KMS-11 (cell line): ENCODE measurements at regions not wholly inside any gene's neighbourhood (a gene's known extent, or its start where the extent isn't known, plus 50 kb on each side); places are given as distances from the start of the nearest gene placed in this dataset.
"Not testable (repeated sequence)": the region's sequence is repeated elsewhere in the genome, so short reads cannot be mapped to it uniquely, and the experiment has no call there.

Experiments
- H2AFZ ChIP-seq: fragments of 200-600 bp; sonication (generic); 2 replicates; pipeline ENCODE4 v1.6.1; 2016; ENCODE audit warnings: antibody characterized with exemption, mixed run types, low read depth
- H3K27ac ChIP-seq: fragments of 200-600 bp; sonication (generic); 2 replicates; pipeline ENCODE4 v1.6.1; 2016; ENCODE audit warnings: mild to moderate bottlenecking, mixed run types
- H3K27me3 ChIP-seq: fragments of 200-600 bp; sonication (generic); 2 replicates; pipeline ENCODE4 v1.6.1; 2017; ENCODE audit warnings: mild to moderate bottlenecking, low read depth, mixed run types, moderate library complexity; ENCODE audit not compliant: insufficient read depth
- H3K36me3 ChIP-seq: fragments of 200-600 bp; sonication (generic); 2 replicates; pipeline ENCODE4 v1.6.1; 2017; ENCODE audit warnings: mild to moderate bottlenecking, mixed run types; ENCODE audit not compliant: insufficient read depth
- H3K4me1 ChIP-seq: fragments of 200-600 bp; sonication (generic); 2 replicates; pipeline ENCODE4 v1.6.1; 2016; ENCODE audit warnings: mild to moderate bottlenecking, low read depth, mixed run types; ENCODE audit not compliant: poor library complexity, severe bottlenecking
- H3K4me2 ChIP-seq: fragments of 200-600 bp; sonication (generic); 2 replicates; pipeline ENCODE4 v1.7.0; 2016; ENCODE audit warnings: mild to moderate bottlenecking, mixed run types
- H3K4me3 ChIP-seq: fragments of 200-600 bp; sonication (generic); IDR thresholded peaks from 2 replicates; pipeline ENCODE4 v1.6.1; 2017; ENCODE audit warnings: low read depth, low read length, mixed read lengths; ENCODE audit not compliant: insufficient read depth
- H3K79me2 ChIP-seq: fragments of 200-600 bp; sonication (generic); 2 replicates; pipeline ENCODE4 v1.6.1; 2016; ENCODE audit warnings: low read depth, mixed run types; ENCODE audit not compliant: insufficient read depth
- H3K9ac ChIP-seq: fragments of 200-600 bp; sonication (generic); 2 replicates; pipeline ENCODE4 v1.6.1; 2016; ENCODE audit warnings: mild to moderate bottlenecking, mixed run types
- H4K20me1 ChIP-seq: fragments of 200-600 bp; sonication (generic); 2 replicates; pipeline ENCODE4 v1.6.1; 2016; ENCODE audit warnings: mild to moderate bottlenecking, mixed run types; ENCODE audit not compliant: insufficient read depth
- CTCF ChIP-seq: fragments of 200-600 bp; sonication (generic); conservative IDR thresholded peaks from 2 replicates; pipeline ENCODE4 v1.6.1; 2017; ENCODE audit warnings: low read depth, mild to moderate bottlenecking, antibody characterized with exemption, low read length, moderate library complexity, mixed read lengths

DNA sequence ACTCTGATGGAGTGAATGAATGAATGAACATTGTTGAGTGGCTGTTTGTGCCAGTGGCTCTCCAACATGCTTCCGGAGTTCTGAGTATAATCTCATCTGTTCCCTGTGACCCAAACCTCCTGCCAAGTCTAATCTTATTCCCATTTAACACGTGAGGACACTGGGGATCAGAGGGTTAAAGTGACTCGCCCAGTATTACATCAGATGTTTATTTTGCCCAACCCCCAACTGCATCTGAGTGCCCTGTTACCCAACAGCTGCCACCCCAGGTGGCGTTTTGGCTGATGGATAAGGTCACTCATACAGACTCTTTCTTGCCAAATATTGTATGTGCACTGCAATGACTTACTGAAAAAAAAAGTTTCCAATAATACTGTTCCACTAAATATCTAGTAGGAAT is 210.9 kb downstream of the EXOC5 start:
- H3K4me3 ChIP-seq: no peak overlapping the region
- H3K9ac ChIP-seq: peak overlapping the region; percentile 14; the same call in 1 of the 2 replicates
- H3K4me1 ChIP-seq: peaks cover 58% of the 10 kb centered on the region
- H4K20me1 ChIP-seq: no peaks in the 10 kb centered on the region
- no peak for TF ChIP-seq CTCF
- H3K27ac ChIP-seq: peak overlapping the region; percentile 96
- H2AFZ ChIP-seq: peak overlapping the region; percentile 48; the same call in 1 of the 2 replicates
- H3K27me3 ChIP-seq: no peaks in the 10 kb centered on the region
- H3K79me2 ChIP-seq: no peaks in the 10 kb centered on the region
- H3K4me2 ChIP-seq: peak overlapping the region; percentile 89
- no peaks in the 10 kb centered on the region for H3K36me3 ChIP-seq

DNA sequence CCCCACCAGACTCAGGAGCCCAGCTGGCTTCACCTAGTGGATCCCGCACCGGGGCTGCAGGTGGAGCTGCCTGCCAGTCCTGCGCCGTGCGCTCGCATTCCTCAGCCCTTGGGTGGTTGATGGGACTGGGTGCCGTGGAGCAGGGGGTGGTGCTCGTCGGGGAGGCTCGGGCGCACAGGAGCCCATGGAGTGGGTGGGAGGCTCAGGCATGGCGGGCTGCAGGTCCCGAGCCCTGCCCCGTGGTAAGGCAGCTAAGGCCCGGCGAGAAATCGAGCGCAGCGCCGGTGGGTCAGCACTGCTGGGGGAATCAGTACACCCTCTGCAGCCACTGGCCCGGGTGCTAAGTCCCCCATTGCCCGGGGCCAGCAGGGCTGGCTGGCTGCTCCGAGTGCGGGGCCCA is 212.2 kb downstream of the EXOC5 start:
- H3K4me2 ChIP-seq, H4K20me1 ChIP-seq, H3K79me2 ChIP-seq, H3K27ac ChIP-seq, H3K27me3 ChIP-seq, H3K36me3 ChIP-seq, H3K4me3 ChIP-seq, H2AFZ ChIP-seq, H3K9ac ChIP-seq: not testable (repeated sequence)
- H3K4me1 ChIP-seq: peaks cover 45% of the 10 kb centered on the region

- H3K27me3 ChIP-seq: no peaks in the 10 kb centered on the region
- H3K9ac ChIP-seq: no peak overlapping the region
- H3K4me1 ChIP-seq: peaks cover 8% of the 10 kb centered on the region
- no peak for TF ChIP-seq CTCF
- no peak overlapping the region for H3K4me3 ChIP-seq
- no peaks in the 10 kb centered on the region for H3K79me2 ChIP-seq
- no peaks in the 10 kb centered on the region for H3K36me3 ChIP-seq
- H3K27ac ChIP-seq: no peak overlapping the region
- H2AFZ ChIP-seq: no peak overlapping the region
- no peak overlapping the region for H3K4me2 ChIP-seq
- H4K20me1 ChIP-seq: no peaks in the 10 kb centered on the region
Measured at GRCh38 chr14:57052705-57053302, 215.9 kb downstream of the EXOC5 start.

DNA sequence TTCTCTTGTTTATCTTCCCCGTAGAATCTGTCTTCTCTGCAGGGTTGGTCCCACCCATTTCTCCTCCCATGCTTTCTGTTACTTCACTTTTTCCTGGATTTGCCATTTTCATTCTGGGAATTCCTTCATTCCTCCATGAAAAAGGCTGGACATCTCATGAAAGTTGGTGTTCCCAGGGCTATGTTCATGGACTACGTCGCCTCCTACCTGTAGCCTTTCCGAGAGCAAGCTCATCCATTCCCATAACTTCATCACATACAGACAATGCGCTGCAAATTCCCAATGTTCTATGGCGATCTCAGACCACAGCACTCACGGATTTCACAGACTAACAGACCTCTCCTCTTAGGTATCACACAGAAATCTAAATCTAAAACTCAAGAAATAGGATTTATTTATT is 217.1 kb downstream of the EXOC5 start:
- no peak for TF ChIP-seq CTCF
- H4K20me1 ChIP-seq: no peaks in the 10 kb centered on the region
- no peaks in the 10 kb centered on the region for H3K79me2 ChIP-seq
- no peaks in the 10 kb centered on the region for H3K27me3 ChIP-seq
- H3K4me1 ChIP-seq: no peaks in the 10 kb centered on the region
- no peaks in the 10 kb centered on the region for H3K36me3 ChIP-seq
- no peak overlapping the region for H3K9ac ChIP-seq
- H2AFZ ChIP-seq: no peak overlapping the region
- H3K27ac ChIP-seq: no peak overlapping the region
- no peak overlapping the region for H3K4me2 ChIP-seq
- no peak overlapping the region for H3K4me3 ChIP-seq

GRCh38 chr14:57049848-57050247 is 218.9 kb downstream of the EXOC5 start:
- H3K4me2 ChIP-seq: no peak overlapping the region
- H3K4me1 ChIP-seq: no peaks in the 10 kb centered on the region
- H2AFZ ChIP-seq: no peak overlapping the region
- H3K79me2 ChIP-seq: no peaks in the 10 kb centered on the region
- TF ChIP-seq CTCF: no peak
- H4K20me1 ChIP-seq: no peaks in the 10 kb centered on the region
- no peaks in the 10 kb centered on the region for H3K27me3 ChIP-seq
- no peak overlapping the region for H3K4me3 ChIP-seq
- no peak overlapping the region for H3K27ac ChIP-seq
- no peak overlapping the region for H3K9ac ChIP-seq
- no peaks in the 10 kb centered on the region for H3K36me3 ChIP-seq
